NCI-H345 treated with DMSO at 0.1 percent for 48 hours (cell line): ENCODE measurements at regions not wholly inside any gene's neighbourhood (a gene's known extent, or its start where the extent isn't known, plus 50 kb on each side); places are given as distances from the start of the nearest gene placed in this dataset.
"Not testable (repeated sequence)": the region's sequence is repeated elsewhere in the genome, so short reads cannot be mapped to it uniquely, and the experiment has no call there.

Source experiments
- DNase-seq: peaks from one replicate; lab custom pipeline; 2025; ENCODE audit not compliant: unreplicated experiment; lab: John Stamatoyannopoulos, UW

DNA sequence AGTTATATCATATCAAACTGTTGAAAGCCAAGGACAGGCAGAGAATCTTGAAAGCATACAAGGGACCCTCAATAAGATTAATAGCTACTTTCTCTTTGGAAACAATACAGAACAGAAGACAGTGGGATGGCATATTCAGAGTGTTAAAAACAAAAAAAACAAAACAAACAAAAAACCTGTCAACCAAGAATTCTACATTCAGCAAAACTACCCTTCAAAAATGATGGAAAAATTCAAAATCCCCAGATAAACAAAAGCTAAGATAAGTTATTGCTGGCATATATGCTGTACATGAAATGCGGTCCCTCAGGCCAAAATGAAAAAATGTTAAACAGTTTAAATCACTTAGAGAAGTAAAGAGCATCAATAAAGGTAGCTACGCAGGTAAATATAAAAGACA is 425.1 kb downstream of the ACTL7B start:
- DNase-seq = no peak

DNA sequence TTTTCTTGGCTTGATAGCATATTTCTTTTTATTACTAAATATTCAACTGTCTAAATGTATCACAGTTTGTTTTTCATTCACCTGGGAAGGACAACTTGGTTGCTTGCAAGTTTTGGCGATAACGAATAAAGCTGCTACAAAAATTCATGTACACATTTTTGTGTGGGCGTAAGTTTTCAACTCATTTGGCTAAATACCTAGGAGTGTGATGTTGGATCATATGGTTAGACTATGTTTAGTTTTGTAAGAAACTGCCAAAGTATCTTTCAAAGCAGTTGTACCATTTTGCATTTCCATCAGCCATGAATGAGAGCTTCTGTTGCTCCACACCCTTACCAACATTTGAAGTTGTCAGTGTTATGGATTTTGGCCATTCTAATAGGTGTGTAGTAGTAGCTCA is 428.0 kb downstream of the ACTL7B start:
- DNase-seq = no peak

DNA sequence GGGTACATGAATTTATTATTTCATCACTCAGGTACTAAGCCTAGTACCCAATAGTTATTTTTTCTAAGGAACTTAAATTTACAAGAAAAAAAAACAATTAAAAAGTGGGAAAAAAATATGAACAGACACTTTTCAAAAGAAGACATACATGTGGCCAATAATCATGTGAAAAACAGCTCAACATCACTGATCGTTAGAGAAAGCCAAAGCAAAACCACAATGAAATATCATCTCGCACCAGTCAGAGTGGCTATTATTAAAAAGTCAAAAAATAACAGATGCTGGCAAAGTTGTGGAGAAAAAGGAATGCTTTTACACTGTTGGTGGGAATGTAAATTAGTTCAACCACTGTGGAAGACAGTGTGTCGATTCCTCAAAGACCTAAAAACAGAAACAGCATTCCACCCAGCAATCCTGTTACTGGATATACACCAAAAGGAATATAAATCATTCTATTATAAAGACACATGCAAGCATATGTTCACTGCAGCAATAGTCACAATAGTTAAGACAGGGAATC is 429.3 kb downstream of the ACTL7B start:
- not testable (repeated sequence) for DNase-seq

DNA sequence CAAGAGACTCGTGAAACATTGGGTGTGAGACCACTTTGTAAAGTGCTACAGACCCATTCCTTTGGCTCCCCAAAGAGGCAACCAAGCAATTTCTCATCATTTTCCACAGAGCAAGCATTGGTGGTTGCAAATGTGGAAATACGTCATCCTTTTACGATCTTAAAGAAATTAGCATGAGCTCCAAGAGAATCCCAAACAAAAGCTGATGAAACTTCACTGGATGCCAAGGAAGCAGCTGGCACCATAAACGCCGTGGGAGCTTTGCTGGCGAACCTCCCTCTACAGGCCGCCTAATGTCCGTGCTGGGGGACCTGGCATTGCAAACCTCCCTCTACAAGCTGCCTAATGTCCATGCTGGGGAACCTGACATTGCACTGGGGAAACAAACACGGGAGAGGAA is 432.4 kb downstream of the ACTL7B start:
- no peak for DNase-seq

DNA sequence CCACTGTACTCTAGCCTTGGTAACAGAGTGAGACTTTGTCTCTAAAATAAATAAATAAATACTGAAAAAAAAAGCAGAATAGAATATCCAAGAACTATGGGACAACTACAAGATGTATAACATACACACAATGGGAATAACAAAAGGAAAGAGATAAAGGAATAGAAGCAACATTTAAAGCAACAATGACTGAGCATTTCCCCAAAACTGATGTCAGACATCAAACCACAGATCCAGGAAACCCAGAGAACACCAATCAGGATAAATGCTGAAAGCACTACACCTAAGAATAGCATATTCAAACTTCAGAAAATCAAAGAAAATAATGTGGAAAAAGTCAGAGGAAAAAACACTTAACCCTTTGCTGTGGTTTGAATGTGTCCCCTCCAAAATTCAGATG is 436.4 kb downstream of the ACTL7B start:
- no peak for DNase-seq

DNA sequence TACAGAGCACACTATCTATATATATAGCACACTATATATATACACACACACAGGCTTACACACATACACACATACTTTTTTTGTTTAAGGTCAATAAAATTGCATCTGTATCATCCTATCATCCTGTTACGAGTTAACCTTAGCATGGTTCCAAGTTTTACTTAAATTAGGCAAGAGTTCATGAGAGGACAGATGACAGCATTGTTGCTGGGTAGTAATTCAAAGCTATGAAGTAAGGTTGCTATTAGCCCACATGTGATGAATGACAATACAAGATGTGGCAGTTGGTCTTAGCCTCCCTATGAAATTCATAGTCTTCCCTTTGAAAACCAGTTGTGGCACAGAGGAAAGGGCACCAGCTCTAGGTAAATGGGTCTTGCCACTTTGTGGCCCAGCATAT is 438.1 kb downstream of the ACTL7B start:
- no peak for DNase-seq

DNA sequence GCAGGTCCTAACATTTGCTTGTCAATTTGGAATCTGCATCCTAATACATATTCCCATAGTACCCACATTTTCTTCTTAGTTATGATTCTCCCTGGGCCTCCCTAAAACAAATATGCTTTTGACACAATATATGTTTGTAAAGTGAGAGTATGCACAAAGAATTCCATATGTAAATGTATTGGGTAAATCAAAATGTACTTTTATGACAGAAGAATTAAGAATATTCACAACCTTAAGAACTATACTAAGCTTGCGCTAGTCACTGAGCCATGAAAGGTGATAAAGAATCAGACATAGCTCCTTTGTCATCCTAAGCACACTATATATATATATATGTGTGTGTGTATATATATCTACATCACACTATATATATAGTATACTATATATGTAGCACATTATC is 438.5 kb downstream of the ACTL7B start:
- no peak for DNase-seq

DNA sequence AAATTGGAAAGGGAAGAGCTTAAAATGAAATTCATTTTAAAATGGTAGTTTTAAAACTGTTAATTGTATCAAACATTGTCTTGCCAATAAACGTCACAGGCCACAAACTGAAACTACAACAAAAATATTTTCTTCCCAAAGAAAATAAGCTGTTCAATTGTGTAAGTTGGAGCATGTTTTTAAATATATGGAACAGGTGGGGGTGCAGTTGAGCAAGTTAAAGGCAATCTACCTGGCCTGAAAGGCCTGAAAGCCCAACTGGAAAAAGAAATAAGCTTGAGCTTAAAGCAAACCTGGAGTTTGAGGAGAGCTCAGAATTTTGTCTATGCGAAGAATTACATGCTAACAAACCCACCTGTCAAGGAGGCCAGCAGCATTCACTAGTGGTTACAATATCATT is 439.5 kb downstream of the ACTL7B start:
- no peak for DNase-seq

DNA sequence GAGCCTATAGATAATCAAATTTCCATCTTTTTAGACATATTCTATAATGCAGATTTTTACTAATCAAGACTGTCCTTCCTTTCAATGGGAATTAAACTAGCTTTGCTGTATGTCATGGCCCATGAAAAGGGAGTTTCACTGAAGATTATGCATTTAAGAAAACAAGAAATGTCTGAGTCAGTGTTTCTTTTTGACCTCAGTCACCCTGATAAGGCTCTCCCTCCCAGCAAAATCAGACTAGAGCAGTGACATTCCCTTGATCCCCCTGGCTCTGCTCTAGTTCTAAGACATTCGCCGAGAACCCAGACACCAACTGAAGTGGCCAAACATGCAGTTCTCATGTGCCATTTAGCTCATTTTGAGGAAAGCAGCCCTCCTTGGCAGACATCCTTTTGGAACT is 442.0 kb downstream of the ACTL7B start:
- no peak for DNase-seq

DNA sequence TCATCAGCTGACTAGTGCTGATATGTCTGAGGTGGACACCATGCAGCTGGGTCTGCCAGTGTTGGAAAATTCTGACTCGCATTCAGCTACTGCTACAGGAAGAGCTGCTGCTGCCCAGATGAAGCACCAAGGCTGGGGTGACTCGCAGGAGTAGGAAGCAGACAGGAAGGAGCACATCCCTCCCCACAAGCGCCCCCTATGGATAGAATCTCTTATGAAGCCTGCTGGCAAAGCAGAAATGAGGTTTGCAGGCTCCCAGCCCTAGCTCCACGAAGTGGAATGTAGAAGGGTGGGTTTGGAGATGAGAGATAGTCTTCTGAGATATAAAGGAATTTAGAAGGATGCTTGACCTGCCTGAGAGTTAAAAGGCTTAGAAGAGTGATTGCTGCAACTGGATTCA is 443.0 kb downstream of the ACTL7B start:
- no peak for DNase-seq

DNA sequence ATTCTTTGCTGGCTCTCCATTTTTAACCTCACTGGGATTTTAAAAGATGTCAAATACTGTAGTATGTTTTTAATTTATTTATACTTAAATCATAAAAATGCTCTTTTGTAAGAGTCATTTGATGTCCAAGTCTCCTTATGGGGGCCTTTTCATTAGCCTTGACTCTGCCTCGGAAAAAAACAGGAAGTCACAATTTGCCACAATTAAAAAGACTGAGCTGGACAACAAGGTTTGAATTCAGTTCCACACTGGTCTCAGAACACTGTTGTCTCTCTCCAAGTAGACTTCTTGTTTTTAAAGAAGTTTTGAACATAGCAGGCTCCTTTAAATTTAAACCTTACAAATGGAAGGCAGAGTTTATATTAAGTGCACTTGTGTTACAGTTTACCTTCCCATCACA is 444.2 kb downstream of the ACTL7B start:
- no peak for DNase-seq

DNA sequence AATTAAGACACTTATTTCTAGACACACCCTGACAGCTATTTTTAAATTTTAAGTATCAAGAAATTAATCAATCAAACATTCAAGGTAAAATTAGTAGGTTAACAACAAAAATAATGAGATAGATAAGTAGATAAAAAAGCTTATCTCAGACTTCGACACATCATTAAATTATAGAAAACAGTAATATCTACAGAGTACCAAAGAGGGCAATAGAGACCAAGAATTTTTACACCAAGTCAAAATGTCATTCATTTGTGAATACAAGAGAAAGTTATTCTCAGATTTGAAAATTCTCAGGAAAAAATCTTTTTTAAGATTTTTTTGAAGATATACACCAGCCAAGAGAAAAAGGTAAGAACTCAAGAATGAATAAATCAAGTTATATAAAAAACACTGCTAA is 445.6 kb downstream of the ACTL7B start:
- DNase-seq = no peak

DNA sequence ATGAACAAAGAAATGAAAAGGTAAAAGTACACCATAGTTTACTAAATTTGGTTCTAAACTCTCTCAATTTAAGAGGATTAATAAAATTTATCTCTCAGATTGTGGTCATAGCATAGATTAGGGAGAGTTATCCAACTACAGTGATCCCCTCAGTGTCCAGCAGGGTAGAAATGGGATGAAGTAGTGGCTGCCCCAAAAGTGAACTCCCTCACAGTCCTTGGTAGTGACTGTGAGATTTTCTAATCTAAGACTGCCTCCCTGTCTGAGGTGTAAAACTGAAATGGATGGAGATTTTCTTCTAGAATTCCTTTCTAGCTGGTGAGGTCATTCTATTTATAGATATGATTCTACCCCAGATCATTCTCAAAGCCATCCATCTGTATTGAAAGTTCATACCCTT is 455.5 kb downstream of the ACTL7B start:
- DNase-seq = no peak

DNA sequence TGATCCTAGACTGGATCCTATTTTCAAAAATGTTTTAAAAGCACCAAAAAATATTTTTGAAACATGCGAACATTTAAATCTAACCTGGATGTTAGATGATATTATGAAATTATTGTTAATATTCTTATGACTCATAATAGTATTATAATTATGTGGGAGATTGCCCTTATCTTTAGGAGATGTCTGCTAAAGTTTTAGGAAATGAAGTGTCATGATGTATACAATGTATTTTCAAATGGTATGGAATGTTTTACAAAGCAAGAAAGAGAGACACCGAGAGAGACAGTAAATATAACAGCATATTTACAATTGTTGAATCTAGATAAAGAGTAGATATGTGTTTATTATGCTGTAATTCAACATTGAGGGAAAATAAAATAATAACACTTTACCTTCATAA is 455.9 kb downstream of the ACTL7B start:
- DNase-seq = no peak

DNA sequence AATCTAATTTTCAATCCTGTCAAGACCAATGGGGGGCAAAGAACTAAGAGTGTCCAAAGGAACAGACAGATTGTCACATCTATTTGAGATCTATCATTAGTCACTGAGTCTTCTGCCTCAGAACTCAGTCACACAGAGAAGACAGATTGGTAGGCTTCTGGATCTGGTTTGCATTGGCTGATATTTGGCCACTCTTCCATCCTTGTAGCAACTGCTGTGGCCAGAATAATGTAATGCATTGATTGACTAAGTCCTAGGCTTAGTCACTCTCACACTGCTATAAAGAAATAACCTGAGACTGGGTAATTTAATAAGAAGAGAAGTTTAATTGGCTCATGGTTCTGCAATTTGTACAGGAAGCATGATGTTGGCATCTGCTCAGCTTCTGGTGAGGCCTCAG is 458.5 kb downstream of the ACTL7B start:
- DNase-seq = no peak

DNA sequence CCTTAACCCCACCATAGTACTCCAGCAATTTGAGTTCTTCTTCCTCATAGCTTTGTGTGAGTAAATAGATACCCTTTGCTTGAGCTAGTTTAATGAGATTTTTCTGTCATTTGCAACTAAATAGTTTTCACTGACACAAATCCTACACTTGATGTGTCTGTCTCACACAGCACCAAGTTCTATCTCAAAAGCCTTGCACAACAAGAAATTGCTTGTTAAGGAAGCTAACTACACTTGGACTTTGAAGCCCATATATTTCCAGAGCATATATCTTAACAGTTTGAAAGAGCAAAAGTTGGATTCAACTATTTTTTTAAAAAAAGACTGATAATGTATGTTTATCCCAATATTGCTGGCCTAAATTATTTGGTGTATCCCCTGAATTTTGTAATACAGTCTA is 459.2 kb downstream of the ACTL7B start:
- DNase-seq = no peak

DNA sequence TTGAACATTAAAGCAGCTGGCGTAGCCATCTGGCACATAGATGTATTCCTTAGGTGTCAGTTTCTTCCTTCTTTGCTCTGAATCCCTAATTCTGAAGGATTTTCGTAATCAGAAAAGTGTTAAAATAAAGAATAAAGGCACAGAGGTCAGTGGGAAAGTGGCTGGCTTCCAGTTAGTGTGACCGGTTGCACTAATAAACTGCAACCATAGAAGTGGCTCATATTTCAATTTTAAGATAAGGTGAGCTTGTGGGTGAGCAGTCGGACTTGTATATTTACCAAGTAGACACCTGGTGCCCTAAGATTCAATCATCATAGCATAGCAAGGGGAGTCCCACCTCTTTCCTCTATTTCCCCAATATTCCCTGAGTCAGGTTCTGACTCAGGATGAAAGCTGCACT is 459.6 kb downstream of the ACTL7B start:
- no peak for DNase-seq

DNA sequence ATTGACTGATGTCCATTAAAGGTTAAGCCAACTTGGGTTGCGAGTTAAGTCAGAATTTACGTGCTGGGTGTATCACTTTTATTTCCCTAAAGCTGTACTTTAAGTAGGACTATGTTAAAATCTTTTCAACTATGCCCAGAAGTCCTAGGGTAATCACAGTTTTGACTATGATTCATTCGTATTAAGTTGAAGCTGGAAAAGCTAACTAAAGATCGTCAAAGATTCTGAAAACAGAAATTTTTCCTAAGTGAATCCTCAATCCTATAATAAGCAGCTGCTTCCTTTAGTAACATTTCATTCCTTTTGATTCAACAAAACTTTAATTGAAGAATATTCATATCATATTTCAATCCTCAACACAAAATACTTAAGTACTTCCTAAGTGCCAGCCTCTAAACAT is 460.4 kb downstream of the ACTL7B start:
- no peak for DNase-seq

DNA sequence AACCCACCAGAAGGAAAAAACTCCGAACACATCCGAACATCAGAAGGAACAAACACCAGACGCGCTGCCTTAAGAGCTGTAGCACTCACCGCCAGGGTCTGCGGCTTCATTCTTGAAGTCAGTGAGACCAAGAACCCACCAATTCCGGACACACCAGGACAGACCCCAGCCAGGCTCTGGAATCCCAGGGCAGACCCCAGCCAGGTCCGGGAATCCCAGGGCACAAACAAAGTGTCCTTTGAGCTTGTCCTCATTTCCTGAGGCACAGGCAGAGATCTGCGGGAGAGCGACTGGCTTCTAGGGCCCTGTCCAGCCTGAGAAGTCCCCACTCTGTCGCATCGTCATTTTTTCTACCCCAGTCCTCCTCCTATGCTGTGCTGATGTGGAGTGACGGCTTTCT is 461.1 kb downstream of the ACTL7B start:
- no peak for DNase-seq

DNA sequence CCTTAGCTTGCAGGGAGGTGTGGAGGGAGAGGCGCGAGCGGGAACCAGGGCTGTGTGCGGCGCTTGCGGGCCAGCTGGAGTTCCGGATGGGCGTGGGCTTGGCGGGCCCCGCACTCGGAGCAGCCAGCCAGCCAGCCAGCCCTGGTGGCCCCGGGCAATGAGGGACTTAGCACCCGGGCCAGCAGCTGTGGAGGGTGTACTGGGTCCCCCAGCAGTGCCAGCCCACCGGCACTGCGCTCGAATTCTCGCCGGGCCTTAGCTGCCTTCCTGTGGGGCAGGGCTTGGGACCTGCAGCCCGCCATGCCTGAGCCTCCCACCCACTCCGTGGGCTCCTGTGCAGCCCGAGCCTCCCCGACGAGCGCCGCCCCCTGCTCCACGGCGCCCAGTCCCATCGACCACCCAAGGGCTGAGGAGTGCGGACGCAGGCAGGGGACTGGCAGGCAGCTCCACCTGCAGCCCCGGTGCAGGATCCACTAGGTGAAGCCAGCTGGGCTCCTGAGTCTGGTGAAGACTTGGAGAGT is 462.2 kb downstream of the ACTL7B start:
- DNase-seq = not testable (repeated sequence)

DNA sequence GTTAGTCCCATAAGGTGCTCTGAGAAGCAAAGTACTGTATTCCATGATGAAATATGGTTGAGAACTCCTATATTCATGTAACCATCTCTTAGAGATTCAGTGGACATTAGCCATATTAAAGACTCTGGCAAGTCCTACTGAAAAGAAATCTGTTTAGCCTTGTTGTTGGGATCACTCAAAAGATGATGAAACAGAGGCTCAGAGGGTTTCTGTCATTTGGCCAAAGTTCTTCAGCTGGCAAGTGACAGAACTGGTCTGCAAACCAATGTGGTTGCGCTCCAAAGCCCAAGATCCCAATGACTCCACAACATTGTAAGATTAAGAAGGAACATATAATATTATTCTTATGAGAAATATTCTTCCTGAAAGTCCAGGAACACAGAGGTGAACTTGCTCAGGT is 462.9 kb downstream of the ACTL7B start:
- no peak for DNase-seq

DNA sequence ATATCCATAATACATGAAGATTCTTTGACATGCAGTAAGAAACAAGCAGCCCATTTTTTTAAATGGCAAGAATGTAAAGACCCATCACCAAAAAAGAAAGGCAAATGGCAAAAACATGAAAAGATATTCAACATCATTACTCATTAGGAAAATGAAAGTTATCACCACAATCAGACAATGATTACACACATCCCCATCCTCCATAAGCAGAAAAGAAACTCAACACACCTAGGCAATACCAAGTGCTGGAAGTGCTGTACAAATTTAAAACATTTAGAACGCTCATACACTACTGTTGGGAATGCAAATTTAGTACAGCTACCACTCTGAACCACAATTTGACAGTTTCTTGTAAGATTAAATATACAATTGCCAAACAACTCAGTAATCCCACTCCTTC is 466.7 kb downstream of the ACTL7B start:
- DNase-seq = no peak

DNA sequence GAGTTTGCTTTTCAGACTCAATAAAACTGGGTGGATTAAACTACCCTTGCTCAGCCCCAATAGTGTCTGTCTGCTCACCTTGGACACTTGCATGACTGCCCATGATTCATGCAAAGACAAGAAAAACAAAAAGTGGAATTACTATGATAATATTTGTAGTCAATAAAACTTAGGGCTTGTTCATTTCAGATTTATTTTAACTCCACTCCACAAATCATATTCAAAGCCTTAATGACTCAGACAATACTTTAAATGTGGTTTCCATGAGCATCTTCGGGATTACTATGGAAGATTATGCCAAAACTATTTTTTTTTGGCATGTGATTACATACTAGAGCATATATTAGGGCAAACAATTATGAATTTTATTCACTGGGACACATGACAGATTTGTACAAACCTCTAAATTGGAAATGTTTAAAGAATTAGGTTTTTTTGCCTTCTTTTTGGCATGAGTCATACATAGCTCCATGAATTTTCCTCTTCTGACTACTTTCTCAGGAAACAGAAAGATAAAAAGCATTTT is 468.9 kb downstream of the ACTL7B start:
- DNase-seq = no peak

DNA sequence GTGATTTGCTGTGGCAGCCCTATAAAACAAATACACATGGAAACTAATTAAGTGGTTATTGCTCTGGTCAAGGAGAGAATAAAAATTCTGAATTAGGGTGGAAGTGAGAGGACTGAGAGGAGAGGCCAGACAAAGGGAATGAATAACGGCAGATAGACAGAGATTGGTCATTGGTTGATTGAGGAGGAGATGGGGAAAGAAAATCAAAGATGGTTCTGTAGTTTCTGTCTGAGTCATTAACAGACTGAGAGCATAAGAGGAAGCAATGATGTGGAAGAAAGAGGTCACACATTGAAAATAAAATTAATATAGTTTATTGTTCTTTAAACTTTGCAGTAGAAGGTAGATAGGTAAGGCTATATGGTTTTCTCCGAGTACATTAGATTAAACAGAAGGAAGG is 469.8 kb downstream of the ACTL7B start:
- no peak for DNase-seq
